ENCODE measurements at regions not wholly inside any gene's neighbourhood (a gene's known extent, or its start where the extent isn't known, plus 50 kb on each side); places are given as distances from the start of the nearest gene placed in this dataset.

- Histone ChIP-seq H2BK120ac (ENCODE audit: low read depth, low read length) (no peak overlapping the region), H3K4me1 (ENCODE audit: control insufficient read depth, insufficient read depth, low read length) (no peaks in the 10 kb centered on the region), H2BK20ac (ENCODE audit: low read depth, low read length) (no peak overlapping the region), H3K9me3 (ENCODE audit: control insufficient read depth, insufficient read depth, low read length) (no peaks in the 10 kb centered on the region), H2BK5ac (ENCODE audit: low read depth, low read length, poor library complexity, severe bottlenecking) (no peak overlapping the region), H3K4me2 (ENCODE audit: low read depth, low read length) (no peak overlapping the region), H2AFZ (replicated peaks; ENCODE audit: low read length, poor library complexity) (no peak overlapping the region), H2AK5ac (ENCODE audit: low read depth, low read length) (no peak overlapping the region), H3K4me3 (ENCODE audit: insufficient read depth, low read depth, low read length) (no peak overlapping the region), H3K23ac (ENCODE audit: low read depth, low read length) (no peak overlapping the region), H2AK9ac (replicated peaks; ENCODE audit: low read depth, low read length, poor library complexity) (no peak overlapping the region), H4K5ac (ENCODE audit: low read depth, low read length) (no peak overlapping the region), H3K27me3 (ENCODE audit: control insufficient read depth, insufficient read depth, low read length) (peaks cover 55% of the 10 kb centered on the region), H3K79me1 (ENCODE audit: low read depth in 1 of 2, low read length in 2 of 2) (no peaks in the 10 kb centered on the region), H3K36me3 (ENCODE audit: control insufficient read depth, insufficient read depth, low read length) (no peaks in the 10 kb centered on the region), H2BK15ac (ENCODE audit: low read depth, low read length) (no peak overlapping the region), H3K56ac (ENCODE audit: extremely low read depth, insufficient read depth, low read length) (no peak overlapping the region), H3K18ac (ENCODE audit: low read depth, low read length) (no peak overlapping the region), H3K9me1 (ENCODE audit: insufficient read depth, low read length) (no peaks in the 10 kb centered on the region), H4K20me1 (ENCODE audit: insufficient read depth, low read length) (no peaks in the 10 kb centered on the region), H3K4ac (ENCODE audit: low read depth, low read length) (no peak overlapping the region), H4K8ac (ENCODE audit: low read depth in 2 of 2, low read length in 2 of 2) (no peak overlapping the region), H3K9ac (ENCODE audit: low read depth, low read length) (no peak overlapping the region), H3K14ac (replicated peaks; ENCODE audit: low read depth, low read length) (no peak overlapping the region), H3K27ac (ENCODE audit: insufficient read depth, low read length) (no peak overlapping the region), H4K91ac (ENCODE audit: insufficient read depth, low read depth, low read length) (no peak overlapping the region)
- no peak for TF ChIP-seq CEBPB (IDR thresholded peaks at IDR 0.05; ENCODE audit: low read depth, low read length)
- TF ChIP-seq BHLHE40 (IDR thresholded peaks at IDR 0.05; ENCODE audit: low read depth, low read length) = no peak
- no peak for TF ChIP-seq CTCF (conservative IDR thresholded peaks at IDR 0.05; ENCODE audit: low read depth, low read length)
- no peak for TF ChIP-seq MXI1 (IDR thresholded peaks at IDR 0.05; ENCODE audit: borderline replicate concordance, low read depth, low read length)
- TF ChIP-seq RFX5 (IDR thresholded peaks at IDR 0.05; ENCODE audit: low read depth, low read length) = no peak
- no peak for TF ChIP-seq FOS (IDR thresholded peaks at IDR 0.05; ENCODE audit: low read depth, low read length)
- TF ChIP-seq ELK1 (IDR thresholded peaks at IDR 0.05; ENCODE audit: borderline replicate concordance, low read depth, low read length) = no peak
- TF ChIP-seq MAZ (IDR thresholded peaks at IDR 0.05; ENCODE audit: borderline replicate concordance, low read depth, low read length) = no peak
- no peak for TF ChIP-seq RCOR1 (IDR thresholded peaks at IDR 0.05; ENCODE audit: insufficient replicate concordance, low read length)
- no peak for TF ChIP-seq SMC3 (IDR thresholded peaks at IDR 0.05; ENCODE audit: low read depth, low read length)
- TF ChIP-seq CHD1 (IDR thresholded peaks at IDR 0.05; ENCODE audit: low read depth, low read length) = no peak
- TF ChIP-seq RAD21 (IDR thresholded peaks at IDR 0.05; ENCODE audit: low read length) = no peak
- TF ChIP-seq, protein P1, sequence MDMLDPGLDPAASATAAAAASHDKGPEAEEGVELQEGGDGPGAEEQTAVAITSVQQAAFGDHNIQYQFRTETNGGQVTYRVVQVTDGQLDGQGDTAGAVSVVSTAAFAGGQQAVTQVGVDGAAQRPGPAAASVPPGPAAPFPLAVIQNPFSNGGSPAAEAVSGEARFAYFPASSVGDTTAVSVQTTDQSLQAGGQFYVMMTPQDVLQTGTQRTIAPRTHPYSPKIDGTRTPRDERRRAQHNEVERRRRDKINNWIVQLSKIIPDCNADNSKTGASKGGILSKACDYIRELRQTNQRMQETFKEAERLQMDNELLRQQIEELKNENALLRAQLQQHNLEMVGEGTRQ (IDR thresholded peaks at IDR 0.05; ENCODE audit: low read depth, low read length) = no peak
- TF ChIP-seq NFE2L2 (IDR thresholded peaks at IDR 0.05; ENCODE audit: low read depth, low read length) = no peak
- no peak for TF ChIP-seq MAFK (IDR thresholded peaks at IDR 0.05; ENCODE audit: low read depth, low read length)
- TF ChIP-seq POLR2A (IDR thresholded peaks at IDR 0.05; ENCODE audit: low read depth, low read length) = no peak
- dilution Hi-C loops (cut with HindIII; ENCODE audit: low sequenced_read_pairs, unreplicated experiment) = no loop called here
- POLR2A ChIA-PET (ENCODE audit: unreplicated experiment) = no interaction called here
- in situ Hi-C loops (cut with MboI; ENCODE audit: low sequenced_read_pairs) = no loop called here
- CTCF ChIA-PET = no interaction called here
- BruUV-seq (replicated peaks) = no TSS peak
- no peak for ATAC-seq (ENCODE audit: low read depth)
- intact Hi-C loops (cut with micrococcal nuclease) = no loop called here
- no peak for DNase-seq
- no CpG with 5 or more reads among the region's 1 CpG for WGBS, 2 experiments (ENCODE audit: extremely low coverage in 2 of 2, insufficient read length in 1 of 2)
Observed at GRCh38 chr11:13082588-13082987, 73.5 kb downstream of the RASSF10 start.

Measured in IMR-90 (cell line).